DOHH2 (cell line): ENCODE measurements at regions not wholly inside any gene's neighbourhood (a gene's known extent, or its start where the extent isn't known, plus 50 kb on each side); places are given as distances from the start of the nearest gene placed in this dataset.

ENCODE experiments used
- H3F3A ChIP-seq: fragments of 200-600 bp; sonication (generic), shearing (Covaris generic); 2 replicates; pipeline ENCODE4 v1.6.0; 2016; ENCODE audit warnings: antibody characterized with exemption, mild to moderate bottlenecking; ENCODE audit not compliant: control insufficient read depth, insufficient read depth
- H3K27ac ChIP-seq: fragments of 200-600 bp; sonication (generic); 2 replicates; pipeline ENCODE4 v1.5.1; 2014; ENCODE audit warnings: low read depth, mild to moderate bottlenecking, low read length, moderate library complexity
- H3K27me3 ChIP-seq: fragments of 200-600 bp; sonication (generic); 2 replicates; pipeline ENCODE4 v1.6.1; 2014; ENCODE audit warnings: mild to moderate bottlenecking, low read length, mixed read lengths; ENCODE audit not compliant: control insufficient read depth
- H3K36me3 ChIP-seq: fragments of 200-600 bp; sonication (generic); 2 replicates; pipeline ENCODE4 v1.6.1; 2014; ENCODE audit warnings: mild to moderate bottlenecking, low read length, moderate library complexity, mixed read lengths; ENCODE audit not compliant: control insufficient read depth
- H3K4me1 ChIP-seq: fragments of 200-600 bp; sonication (generic); 2 replicates; pipeline ENCODE4 v1.6.1; 2014; ENCODE audit warnings: mild to moderate bottlenecking, low read length, mixed read lengths; ENCODE audit not compliant: control insufficient read depth
- H3K4me2 ChIP-seq: fragments of 200-600 bp; sonication (generic); 2 replicates; pipeline ENCODE4 v1.6.0; 2014; ENCODE audit warnings: mild to moderate bottlenecking, low read length, moderate library complexity
- H3K4me3 ChIP-seq: fragments of 200-600 bp; sonication (generic); 2 replicates; pipeline ENCODE4 v1.5.1; 2014; ENCODE audit warnings: mild to moderate bottlenecking, low read length, mixed read lengths
- H3K79me2 ChIP-seq: fragments of 200-600 bp; sonication (generic); 2 replicates; pipeline ENCODE4 v1.6.1; 2014; ENCODE audit warnings: mild to moderate bottlenecking, low read length, mixed read lengths; ENCODE audit not compliant: control insufficient read depth
- H3K9me2 ChIP-seq: fragments of 200-600 bp; sonication (generic); replicated peaks from 2 replicates; pipeline ENCODE4 v1.6.1; 2014; ENCODE audit warnings: mild to moderate bottlenecking, low read length, mixed read lengths; ENCODE audit not compliant: control insufficient read depth
- H3K9me3 ChIP-seq: fragments of 200-600 bp; sonication (generic); 2 replicates; pipeline ENCODE4 v1.6.1; 2014; ENCODE audit warnings: antibody characterized with exemption, low read length, mixed read lengths; ENCODE audit not compliant: control insufficient read depth, insufficient read depth
- H4K20me1 ChIP-seq: fragments of 200-600 bp; sonication (generic); 2 replicates; pipeline ENCODE4 v1.6.0; 2014; ENCODE audit warnings: low read depth, mild to moderate bottlenecking, antibody characterized with exemption, low read length, moderate library complexity; ENCODE audit not compliant: control insufficient read depth, insufficient read depth
- CTCF ChIP-seq: fragments of 200-600 bp; sonication (generic); IDR thresholded peaks from one replicate; pipeline ENCODE4 v1.5.1; 2014; ENCODE audit warnings: antibody characterized with exemption, mild to moderate bottlenecking, low read depth, low read length; ENCODE audit not compliant: poor library complexity, severe bottlenecking
- EZH2phosphoT487 ChIP-seq: fragments of 200-600 bp; sonication (generic); IDR thresholded peaks from 2 replicates; pipeline ENCODE4 v1.6.1; 2017; ENCODE audit warnings: borderline replicate concordance, mild to moderate bottlenecking, antibody characterized with exemption, low read length, moderate library complexity, mixed read lengths

- no peaks in the 10 kb centered on the region for H4K20me1 ChIP-seq
- no peaks in the 10 kb centered on the region for H3K36me3 ChIP-seq
- no peak overlapping the region for H3K27ac ChIP-seq
- no peaks in the 10 kb centered on the region for H3K27me3 ChIP-seq
- H3K9me2 ChIP-seq = no peaks in the 10 kb centered on the region
- no peaks in the 10 kb centered on the region for H3F3A ChIP-seq
- peaks cover 4% of the 10 kb centered on the region; the same call in 1 of the 2 replicates for H3K9me3 ChIP-seq
- TF ChIP-seq CTCF (no peak), EZH2phosphoT487 (no peak)
- H3K4me1 ChIP-seq = no peaks in the 10 kb centered on the region
- no peaks in the 10 kb centered on the region for H3K79me2 ChIP-seq
- no peak overlapping the region for H3K4me3 ChIP-seq
- H3K4me2 ChIP-seq = no peak overlapping the region
These were observed 1132.9 kb upstream of the ZEB2 start for GRCh38 chr2:145652571-145653545.

GRCh38 chr2:145652036-145652435 lies 1132.1 kb upstream of the ZEB2 start:
- Histone ChIP-seq H3K4me3 (no peak overlapping the region), H3K79me2 (no peaks in the 10 kb centered on the region), H3F3A (no peaks in the 10 kb centered on the region), H3K9me3 (peaks cover 4% of the 10 kb centered on the region; the same call in 1 of the 2 replicates), H4K20me1 (no peaks in the 10 kb centered on the region), H3K9me2 (no peaks in the 10 kb centered on the region), H3K4me1 (no peaks in the 10 kb centered on the region), H3K36me3 (no peaks in the 10 kb centered on the region), H3K27me3 (no peaks in the 10 kb centered on the region), H3K27ac (no peak overlapping the region), H3K4me2 (no peak overlapping the region)
- TF ChIP-seq EZH2phosphoT487 (no peak), CTCF (no peak)

- Histone ChIP-seq H3F3A (no peaks in the 10 kb centered on the region), H4K20me1 (no peaks in the 10 kb centered on the region), H3K4me1 (no peaks in the 10 kb centered on the region), H3K36me3 (no peaks in the 10 kb centered on the region), H3K4me3 (no peak overlapping the region), H3K9me2 (no peaks in the 10 kb centered on the region), H3K27ac (no peak overlapping the region), H3K9me3 (peaks cover 8% of the 10 kb centered on the region; the same call in 1 of the 2 replicates), H3K79me2 (no peaks in the 10 kb centered on the region), H3K4me2 (no peak overlapping the region), H3K27me3 (no peaks in the 10 kb centered on the region)
- TF ChIP-seq CTCF (no peak), EZH2phosphoT487 (no peak)
These were observed 1130.3 kb upstream of the ZEB2 start for GRCh38 chr2:145650226-145650625.
